ENCODE measurements at regions not wholly inside any gene's neighbourhood (a gene's known extent, or its start where the extent isn't known, plus 50 kb on each side); places are given as distances from the start of the nearest gene placed in this dataset.

- TF ChIP-seq CTCF (IDR thresholded peaks at IDR 0.05) (no peak), POLR2A (IDR thresholded peaks at IDR 0.05; ENCODE audit: low read depth) (no peak), POLR2AphosphoS5 (IDR thresholded peaks at IDR 0.05) (no peak)
Observed at GRCh38 chr15:31273258-31273941, 53.2 kb upstream of the KLF13 start.
